Fibroblast of lung (primary cell): ENCODE measurements at regions not wholly inside any gene's neighbourhood (a gene's known extent, or its start where the extent isn't known, plus 50 kb on each side); places are given as distances from the start of the nearest gene placed in this dataset.

Experiments used
- DNase-seq, 2 donors: peaks; one replicate each; pipeline versions ENCODE4 v3.0.0 to v3.0.0-alpha.2; 2010; ENCODE audit warnings: low read depth in 2 of 2
- H2AFZ ChIP-seq: 2 replicates; pipeline ENCODE4 v1.5.1; 2012; ENCODE audit warnings: low read length, control low read depth, inconsistent platforms
- H3K27ac ChIP-seq: 2 replicates; pipeline ENCODE4 v1.5.1; 2011; ENCODE audit warnings: low read length, control low read depth; ENCODE audit not compliant: insufficient read depth
- H3K27me3 ChIP-seq: 2 replicates; pipeline ENCODE4 v1.5.1; 2011; ENCODE audit warnings: mild to moderate bottlenecking, low read length; ENCODE audit not compliant: control insufficient read depth, insufficient read depth
- H3K36me3 ChIP-seq: 2 replicates; pipeline ENCODE4 v1.5.1; 2011; ENCODE audit warnings: low read length; ENCODE audit not compliant: control insufficient read depth, insufficient read depth
- H3K4me1 ChIP-seq: 2 replicates; pipeline ENCODE4 v1.5.1; 2011; ENCODE audit warnings: low read length; ENCODE audit not compliant: control insufficient read depth, insufficient read depth; ENCODE audit errors: extremely low read depth
- H3K4me2 ChIP-seq: 2 replicates; pipeline ENCODE4 v1.5.1; 2011; ENCODE audit warnings: low read length, control low read depth; ENCODE audit not compliant: insufficient read depth; ENCODE audit errors: extremely low read depth
- H3K4me3 ChIP-seq, 4 experiments: fragments of 200-600 bp in 1 of 4; sonication (generic) in 1 of 4; replicated peaks in 1 of 4; 2 replicates each; pipeline ENCODE4 v1.5.1; 2011 to 2016; ENCODE audit warnings: low read length in 4 of 4, low read depth in 3 of 4, mild to moderate bottlenecking in 3 of 4, control low read depth in 2 of 4, inconsistent platforms in 1 of 4, mixed read lengths in 1 of 4; ENCODE audit not compliant: insufficient read depth in 1 of 4; ENCODE audit errors: control extremely low read depth in 1 of 4
- H3K79me2 ChIP-seq: 2 replicates; pipeline ENCODE4 v1.5.1; 2012; ENCODE audit warnings: mild to moderate bottlenecking, low read length, inconsistent platforms; ENCODE audit not compliant: control insufficient read depth, insufficient read depth
- H3K9ac ChIP-seq: 2 replicates; pipeline ENCODE4 v1.5.1; 2011; ENCODE audit warnings: mild to moderate bottlenecking, low read length, control low read depth; ENCODE audit not compliant: insufficient read depth
- H3K9me3 ChIP-seq: 2 replicates; pipeline ENCODE4 v1.5.1; 2012; ENCODE audit warnings: low read depth, low read length; ENCODE audit not compliant: control insufficient read depth, insufficient read depth
- H4K20me1 ChIP-seq: 2 replicates; pipeline ENCODE4 v1.5.1; 2011; ENCODE audit warnings: low read length; ENCODE audit not compliant: control insufficient read depth, insufficient read depth; ENCODE audit errors: extremely low read depth
- CTCF ChIP-seq, 2 donors: IDR thresholded peaks in 1 of 2; conservative IDR thresholded peaks in 1 of 2; 1 replicate in 1 of 2; 2 replicates in 1 of 2; pipeline ENCODE4 v1.5.1; 2011 to 2012; ENCODE audit warnings: low read length in 2 of 2, control low read depth in 1 of 2, inconsistent platforms in 1 of 2, low read depth in 1 of 2, mild to moderate bottlenecking in 1 of 2
- EZH2 ChIP-seq: IDR thresholded peaks from 2 replicates; pipeline ENCODE4 v1.5.1; 2012; ENCODE audit warnings: low read length, control low read depth, mild to moderate bottlenecking; ENCODE audit errors: missing control alignments

GRCh38 chr14:98792171-98792570 is 479.8 kb downstream of the BCL11B start:
- no peak overlapping the region for H3K27ac ChIP-seq
- no peak for DNase-seq
- no peaks in the 10 kb centered on the region for H3K4me1 ChIP-seq
- no peak overlapping the region for H2AFZ ChIP-seq
- no peak overlapping the region for H3K4me2 ChIP-seq
- TF ChIP-seq EZH2 (no peak), CTCF (conservative IDR thresholded peaks at IDR 0.05 in 1 of 2, IDR thresholded peaks at IDR 0.05 in 1 of 2; ENCODE audit: low read depth in 1 of 2, low read length in 2 of 2) (no peak)
- no peaks in the 10 kb centered on the region for H3K9me3 ChIP-seq
- no peaks in the 10 kb centered on the region for H3K27me3 ChIP-seq
- no peaks in the 10 kb centered on the region for H3K36me3 ChIP-seq
- no peaks in the 10 kb centered on the region for H3K79me2 ChIP-seq
- no peak overlapping the region for H3K9ac ChIP-seq
- H4K20me1 ChIP-seq: no peaks in the 10 kb centered on the region
- no peak overlapping the region for H3K4me3 ChIP-seq

GRCh38 chr14:98798099-98798498 is 473.9 kb downstream of the BCL11B start:
- no peaks in the 10 kb centered on the region for H4K20me1 ChIP-seq
- DNase-seq: no peak
- H3K27me3 ChIP-seq: no peaks in the 10 kb centered on the region
- H3K79me2 ChIP-seq: no peaks in the 10 kb centered on the region
- no peak overlapping the region for H3K4me3 ChIP-seq
- H3K4me2 ChIP-seq: no peak overlapping the region
- H3K4me1 ChIP-seq: no peaks in the 10 kb centered on the region
- H3K27ac ChIP-seq: no peak overlapping the region
- no peaks in the 10 kb centered on the region for H3K36me3 ChIP-seq
- no peaks in the 10 kb centered on the region for H3K9me3 ChIP-seq
- no peak overlapping the region for H2AFZ ChIP-seq
- H3K9ac ChIP-seq: no peak overlapping the region
- no peak for TF ChIP-seq CTCF (conservative IDR thresholded peaks at IDR 0.05 in 1 of 2, IDR thresholded peaks at IDR 0.05 in 1 of 2; ENCODE audit: low read depth in 1 of 2, low read length in 2 of 2)
- no peak for TF ChIP-seq EZH2

GRCh38 chr14:98799891-98800290 is 472.1 kb downstream of the BCL11B start:
- Histone ChIP-seq H3K79me2 (no peaks in the 10 kb centered on the region), H2AFZ (no peak overlapping the region), H3K4me3 (no peak overlapping the region), H3K27me3 (no peaks in the 10 kb centered on the region), H3K36me3 (no peaks in the 10 kb centered on the region), H3K9me3 (no peaks in the 10 kb centered on the region), H3K4me2 (no peak overlapping the region), H3K9ac (no peak overlapping the region), H4K20me1 (no peaks in the 10 kb centered on the region), H3K27ac (no peak overlapping the region), H3K4me1 (no peaks in the 10 kb centered on the region)
- DNase-seq: no peak
- TF ChIP-seq EZH2: no peak
- no peak for TF ChIP-seq CTCF (conservative IDR thresholded peaks at IDR 0.05 in 1 of 2, IDR thresholded peaks at IDR 0.05 in 1 of 2; ENCODE audit: low read depth in 1 of 2, low read length in 2 of 2)
